Skeletal muscle satellite cell (primary cell): ENCODE measurements at regions not wholly inside any gene's neighbourhood (a gene's known extent, or its start where the extent isn't known, plus 50 kb on each side); places are given as distances from the start of the nearest gene placed in this dataset.
"Not testable (repeated sequence)": the region's sequence is repeated elsewhere in the genome, so short reads cannot be mapped to it uniquely, and the experiment has no call there.

Source experiments
- H3K27me3 ChIP-seq: 2 replicates; pipeline ENCODE4 v1.7.0; 2013; ENCODE audit warnings: low read length; ENCODE audit not compliant: control insufficient read depth, insufficient read depth
- H3K36me3 ChIP-seq: 2 replicates; pipeline ENCODE4 v1.7.0; 2013; ENCODE audit warnings: mild to moderate bottlenecking, control low read depth, low read length; ENCODE audit not compliant: insufficient read depth
- H3K4me1 ChIP-seq: 2 replicates; pipeline ENCODE4 v1.7.0; 2013; ENCODE audit warnings: low read length; ENCODE audit not compliant: control insufficient read depth, insufficient read depth
- H3K4me2 ChIP-seq: 2 replicates; pipeline ENCODE4 v1.7.0; 2013; ENCODE audit warnings: mild to moderate bottlenecking, low read length
- H3K4me3 ChIP-seq: 2 replicates; pipeline ENCODE4 v1.7.0; 2013; ENCODE audit warnings: low read length
- H3K9ac ChIP-seq: 2 replicates; pipeline ENCODE4 v1.7.0; 2013; ENCODE audit warnings: mild to moderate bottlenecking, low read depth, low read length, moderate library complexity
- H3K9me3 ChIP-seq: replicated peaks from 2 replicates; pipeline ENCODE4 v1.7.0; 2013; ENCODE audit warnings: mild to moderate bottlenecking, control low read depth, low read length

DNA sequence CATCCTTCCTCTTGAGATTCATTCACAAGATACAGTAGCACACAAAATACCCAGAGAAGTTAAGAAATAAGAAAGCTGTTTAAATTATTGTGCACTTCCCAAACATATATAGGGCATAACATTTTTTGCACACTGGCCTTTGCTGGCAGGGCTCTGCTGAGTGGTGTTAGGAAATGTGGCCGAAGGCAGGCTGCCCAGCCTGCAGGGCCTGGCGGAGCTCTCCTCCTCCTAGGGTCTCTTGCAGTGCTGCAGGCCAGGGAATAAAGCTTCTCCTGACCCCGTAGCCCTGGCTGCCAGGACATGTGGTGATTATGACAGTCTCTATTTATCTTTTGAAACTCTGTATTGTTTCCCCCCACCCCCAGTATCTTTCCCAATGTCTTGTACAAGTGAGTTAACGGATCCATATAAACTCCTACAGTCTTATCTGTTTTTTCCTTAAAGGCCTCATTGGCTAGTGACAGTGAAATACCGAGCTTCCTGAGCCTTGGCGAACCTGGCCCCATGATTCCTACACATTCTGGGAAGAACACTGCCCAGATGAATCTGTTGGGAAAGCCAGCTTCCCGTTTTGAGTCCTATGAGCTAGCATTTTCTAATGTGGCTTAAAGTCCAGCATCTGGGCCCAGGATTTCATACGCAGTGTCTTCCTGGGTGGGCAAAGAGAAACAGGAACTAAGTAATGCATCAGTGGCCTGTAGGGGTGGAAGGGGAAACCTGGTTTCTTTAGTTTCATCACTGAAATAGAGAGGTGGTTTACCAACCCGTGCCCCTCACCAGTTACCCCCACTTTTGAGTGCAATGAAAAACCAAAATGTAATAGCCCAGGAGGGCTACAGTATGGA lies 310.3 kb downstream of the BCL2L11 start:
- H3K36me3 ChIP-seq, H3K9me3 ChIP-seq, H3K27me3 ChIP-seq, H3K4me2 ChIP-seq, H3K4me3 ChIP-seq, H3K4me1 ChIP-seq, H3K9ac ChIP-seq: not testable (repeated sequence)

DNA sequence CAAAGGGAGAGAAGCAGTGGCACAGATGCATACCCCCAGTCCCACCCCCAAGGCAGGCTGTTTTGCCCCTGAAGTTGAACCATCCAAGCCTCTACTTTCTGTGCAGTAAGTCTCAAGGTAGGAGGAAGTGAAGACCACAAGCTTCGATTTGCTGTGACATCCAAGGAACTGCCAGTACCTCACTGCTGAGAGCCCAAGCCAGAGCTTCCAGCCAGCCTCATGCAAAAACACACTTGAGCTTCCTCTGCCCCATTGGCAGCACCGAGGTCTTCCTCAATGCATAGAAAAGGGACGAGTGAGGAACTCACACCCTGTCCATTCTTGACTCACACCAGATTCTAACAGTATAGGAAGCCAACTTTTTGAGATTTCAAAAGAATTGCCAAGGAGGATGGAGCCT lies 311.7 kb downstream of the BCL2L11 start:
- H3K4me1 ChIP-seq, H3K36me3 ChIP-seq, H3K9ac ChIP-seq, H3K27me3 ChIP-seq, H3K4me3 ChIP-seq, H3K4me2 ChIP-seq, H3K9me3 ChIP-seq: not testable (repeated sequence)

DNA sequence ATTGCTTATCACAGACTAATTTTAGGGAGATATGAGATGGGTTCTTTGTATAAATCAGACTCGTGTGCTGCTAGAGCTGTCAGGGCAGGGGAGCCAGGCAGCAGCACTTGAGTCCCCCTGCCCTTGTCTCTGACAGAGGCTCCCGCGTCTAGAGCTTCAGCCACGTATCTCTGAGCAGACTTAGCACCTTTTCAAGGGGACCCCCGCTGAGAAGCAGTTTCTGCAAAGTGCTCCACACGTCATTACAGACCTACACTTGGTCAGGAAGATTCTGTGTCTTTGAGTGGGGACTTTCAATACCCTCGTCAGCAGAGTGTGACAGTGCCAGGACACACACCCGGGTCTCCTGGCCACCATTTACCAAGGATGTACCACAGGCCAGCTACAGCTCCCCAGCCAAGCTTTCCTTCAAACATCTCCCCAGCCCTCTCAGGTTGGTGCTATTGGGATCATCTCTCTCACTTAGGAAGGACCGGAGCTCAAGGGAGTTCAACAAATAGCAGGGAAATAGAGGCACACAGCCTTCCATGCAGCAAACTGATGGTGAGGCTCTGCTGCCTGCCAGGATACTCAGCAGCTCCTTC lies 312.3 kb downstream of the BCL2L11 start:
- not testable (repeated sequence) for H3K36me3 ChIP-seq, H3K9ac ChIP-seq, H3K4me2 ChIP-seq, H3K4me3 ChIP-seq, H3K4me1 ChIP-seq, H3K9me3 ChIP-seq, H3K27me3 ChIP-seq

DNA sequence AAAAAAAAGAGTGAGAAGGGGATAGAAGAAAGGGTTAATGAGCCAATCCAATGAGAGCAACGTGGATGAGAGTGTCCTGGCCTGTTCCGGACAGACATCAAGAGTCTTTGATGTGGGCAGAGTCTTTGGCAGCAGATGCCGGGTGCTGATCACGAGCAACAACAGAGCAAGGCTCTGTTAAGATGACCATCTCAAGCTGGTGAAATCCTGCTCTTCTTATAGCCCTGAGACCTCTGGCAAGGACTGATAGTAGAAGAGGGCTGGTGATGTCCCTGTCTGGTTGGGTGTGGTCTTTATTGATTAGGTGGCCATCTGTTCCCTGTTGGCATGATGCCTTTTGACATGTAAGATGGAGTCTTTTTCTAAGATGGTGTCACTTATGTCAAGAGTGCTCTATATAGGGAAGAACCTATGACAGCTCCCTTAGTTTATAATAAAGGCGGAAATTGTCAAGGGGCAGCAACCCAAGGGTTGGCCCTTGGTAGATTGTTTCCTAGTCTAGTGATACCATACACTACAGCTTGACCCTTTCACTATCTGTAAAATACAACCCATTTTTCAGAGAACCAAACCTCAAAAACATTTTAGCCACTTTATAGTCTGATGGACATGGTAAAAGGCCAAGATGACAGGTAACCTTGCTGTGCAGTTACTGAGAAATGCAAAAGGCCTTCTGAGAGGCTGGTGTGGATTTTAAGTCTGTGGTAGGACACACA lies 313.3 kb downstream of the BCL2L11 start:
- H3K4me3 ChIP-seq, H3K4me1 ChIP-seq, H3K4me2 ChIP-seq, H3K27me3 ChIP-seq, H3K36me3 ChIP-seq, H3K9me3 ChIP-seq, H3K9ac ChIP-seq: not testable (repeated sequence)

DNA sequence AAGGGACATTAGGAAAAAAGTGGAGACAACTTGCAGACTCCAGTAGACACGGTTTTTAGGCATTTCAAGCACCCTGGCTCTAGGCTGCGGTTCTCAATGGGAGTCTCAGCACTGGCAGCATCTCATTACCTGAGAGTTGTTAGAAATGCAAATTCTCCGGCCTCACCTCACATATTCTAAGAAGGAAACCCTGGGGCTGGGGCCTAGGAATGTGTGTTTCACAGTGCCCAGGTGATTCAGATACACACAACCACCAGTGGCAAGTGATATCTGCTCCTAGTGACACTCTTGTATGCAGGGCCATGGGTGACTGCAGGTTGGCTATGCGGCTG lies 313.9 kb downstream of the BCL2L11 start:
- H3K4me1 ChIP-seq, H3K4me3 ChIP-seq, H3K27me3 ChIP-seq, H3K36me3 ChIP-seq, H3K4me2 ChIP-seq, H3K9me3 ChIP-seq, H3K9ac ChIP-seq: not testable (repeated sequence)

DNA sequence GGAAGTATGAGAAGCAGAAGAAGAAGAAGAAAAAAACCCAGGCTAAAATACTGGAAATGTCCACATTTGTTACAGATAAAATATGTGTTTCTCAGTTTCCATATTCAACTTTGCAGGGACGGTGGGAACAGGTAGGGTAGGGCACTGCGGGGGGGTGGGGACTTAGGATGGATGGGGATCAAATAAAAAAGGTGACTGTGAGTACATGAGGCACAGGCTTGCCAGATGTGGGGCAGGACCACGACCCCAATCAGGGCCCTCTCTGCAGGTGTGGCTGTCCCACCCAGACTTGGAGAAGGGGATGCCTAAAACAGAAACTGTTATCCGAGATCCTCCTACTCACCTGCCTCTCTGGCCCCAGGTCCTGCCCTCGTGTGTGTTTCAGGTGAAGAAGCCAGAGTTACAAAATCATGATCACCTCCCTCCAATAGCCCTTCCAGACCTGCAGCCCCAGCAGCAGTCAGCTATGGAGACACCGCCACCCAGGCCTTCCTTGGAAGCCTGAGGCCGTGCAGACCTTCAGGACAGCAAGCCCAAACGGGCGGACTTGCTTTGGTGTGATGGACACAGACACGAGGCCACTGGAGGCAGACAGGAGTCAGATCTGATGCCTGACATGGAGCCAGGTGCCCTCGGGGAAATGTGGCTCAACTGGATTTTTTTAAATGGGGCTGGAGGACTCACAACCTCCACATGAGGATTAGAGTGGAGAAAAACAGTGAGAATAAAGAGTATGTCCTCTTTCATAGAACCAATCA lies 315.0 kb downstream of the BCL2L11 start:
- H3K36me3 ChIP-seq, H3K9ac ChIP-seq, H3K4me1 ChIP-seq, H3K4me2 ChIP-seq, H3K27me3 ChIP-seq, H3K4me3 ChIP-seq, H3K9me3 ChIP-seq: not testable (repeated sequence)

DNA sequence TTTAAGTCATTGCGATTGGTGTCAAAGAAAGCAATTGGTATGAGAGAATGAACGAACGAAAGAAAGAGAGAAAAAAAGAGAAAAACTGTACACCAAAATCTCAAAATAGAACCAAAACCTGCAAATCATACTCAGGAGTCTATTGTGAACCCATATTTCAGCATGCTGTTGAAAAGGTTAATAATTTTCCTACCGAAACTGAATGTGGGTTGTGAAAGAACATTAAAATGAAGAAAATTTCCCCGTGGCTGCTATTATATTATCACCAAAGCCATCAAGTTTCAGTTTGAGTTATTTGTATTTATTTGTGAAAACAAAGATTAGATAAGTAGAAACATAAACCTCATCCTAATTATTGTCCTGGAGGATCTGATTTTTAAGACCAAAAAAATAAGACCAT lies 315.7 kb downstream of the BCL2L11 start:
- H3K4me3 ChIP-seq, result not testable (repeated sequence)

DNA sequence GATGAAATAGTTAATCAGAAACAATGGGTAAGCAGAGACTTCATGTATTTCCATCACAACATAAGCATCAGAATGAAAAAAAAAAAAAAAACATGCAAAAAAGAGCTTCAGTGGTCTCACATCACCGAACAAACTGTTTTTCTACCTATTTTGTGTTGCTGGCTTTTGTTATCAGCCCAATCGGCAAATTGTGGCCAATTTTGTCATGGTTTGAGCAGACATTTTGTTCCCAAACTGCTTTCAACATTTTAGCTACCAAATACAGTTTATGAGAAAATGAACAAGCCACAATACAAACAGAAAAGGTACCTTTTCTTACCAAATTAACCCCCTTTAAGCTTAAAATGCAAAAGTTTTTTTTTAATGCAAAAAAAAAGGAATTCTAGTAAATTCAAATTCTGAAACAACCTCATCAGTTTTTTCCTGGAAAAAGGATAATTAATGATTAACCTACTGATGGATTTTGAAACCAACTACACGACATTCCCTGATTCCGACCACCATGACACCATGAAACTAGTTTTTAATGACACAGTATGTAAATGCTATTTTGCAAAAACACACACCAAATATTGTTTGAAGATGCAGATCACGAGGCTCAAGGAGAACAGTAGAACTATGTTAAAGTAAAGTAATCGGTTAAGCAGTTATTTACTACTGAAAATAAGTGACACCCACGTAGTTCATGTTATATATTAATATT lies 316.7 kb downstream of the BCL2L11 start:
- not testable (repeated sequence) for H3K4me1 ChIP-seq, H3K4me3 ChIP-seq, H3K27me3 ChIP-seq, H3K36me3 ChIP-seq, H3K9me3 ChIP-seq, H3K9ac ChIP-seq
- peak overlapping the region; percentile 41 for H3K4me2 ChIP-seq

More for the DNA sequence above, 315.7 kb downstream of the BCL2L11 start:
- not testable (repeated sequence) for H3K9me3 ChIP-seq, H3K27me3 ChIP-seq, H3K4me2 ChIP-seq, H3K36me3 ChIP-seq, H3K9ac ChIP-seq, H3K4me1 ChIP-seq

DNA sequence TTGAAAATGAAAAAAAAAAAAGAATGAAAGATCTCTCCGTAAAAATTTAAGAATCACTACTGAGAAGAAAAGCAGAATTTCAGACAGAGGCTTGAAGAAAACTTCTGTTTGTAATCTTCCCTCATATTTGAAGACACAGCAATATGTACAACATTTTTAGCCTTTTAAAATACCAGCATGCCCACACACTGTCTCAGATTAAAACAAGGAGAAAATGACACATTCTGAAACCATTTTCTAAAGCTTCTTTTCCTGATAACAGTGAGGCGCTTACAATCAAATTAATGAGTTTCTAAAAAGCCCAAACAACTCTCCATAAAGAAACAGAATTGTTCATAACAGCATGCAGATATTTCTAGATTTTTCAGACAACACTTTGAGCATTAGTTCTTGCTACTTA lies 317.4 kb downstream of the BCL2L11 start:
- not testable (repeated sequence) for H3K4me1 ChIP-seq, H3K4me2 ChIP-seq, H3K9ac ChIP-seq, H3K27me3 ChIP-seq, H3K9me3 ChIP-seq, H3K36me3 ChIP-seq, H3K4me3 ChIP-seq

DNA sequence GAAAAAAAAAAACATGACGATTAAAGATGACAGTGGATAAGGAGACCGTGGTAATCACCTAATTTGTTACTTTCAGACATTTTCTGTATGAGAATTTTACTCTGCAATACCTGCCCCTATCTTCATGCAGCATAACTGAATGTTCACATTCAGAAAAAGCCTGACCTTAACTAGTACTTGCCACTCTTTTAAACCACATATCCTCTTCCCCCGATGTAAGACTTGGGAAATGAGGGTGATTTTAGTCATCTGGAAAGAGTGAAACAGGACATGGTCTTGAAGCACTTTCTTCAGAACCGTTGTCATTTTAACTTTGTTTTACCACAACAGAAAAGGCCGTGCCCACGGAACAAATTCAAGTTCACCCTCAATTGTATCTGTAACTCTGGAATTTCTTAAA lies 318.5 kb downstream of the BCL2L11 start:
- H3K36me3 ChIP-seq, H3K27me3 ChIP-seq, H3K9me3 ChIP-seq, H3K4me1 ChIP-seq, H3K9ac ChIP-seq, H3K4me3 ChIP-seq, H3K4me2 ChIP-seq: not testable (repeated sequence)

DNA sequence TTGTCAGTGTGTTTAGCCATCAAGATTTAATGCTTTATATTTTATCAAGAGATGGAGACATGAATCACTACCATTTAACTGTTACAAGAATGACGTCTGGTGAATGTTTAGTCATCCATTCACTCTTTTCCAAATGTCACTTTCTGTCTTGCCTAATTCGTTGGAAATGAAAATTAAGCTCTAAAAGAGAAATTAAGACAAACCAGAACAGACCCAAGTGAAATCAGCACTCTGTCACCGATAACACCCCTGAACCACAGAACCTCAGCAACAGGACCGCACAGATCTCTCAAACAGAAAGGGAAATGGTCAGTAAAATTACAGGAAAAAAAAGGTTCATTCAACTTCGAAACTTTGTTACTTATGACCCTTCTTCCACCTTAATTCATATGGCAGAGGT lies 320.9 kb downstream of the BCL2L11 start:
- H3K9ac ChIP-seq, H3K36me3 ChIP-seq, H3K4me1 ChIP-seq, H3K9me3 ChIP-seq, H3K27me3 ChIP-seq, H3K4me2 ChIP-seq, H3K4me3 ChIP-seq: not testable (repeated sequence)
